GM18861 (cell line): ENCODE measurements at regions not wholly inside any gene's neighbourhood (a gene's known extent, or its start where the extent isn't known, plus 50 kb on each side); places are given as distances from the start of the nearest gene placed in this dataset.
"Not testable (repeated sequence)": the region's sequence is repeated elsewhere in the genome, so short reads cannot be mapped to it uniquely, and the experiment has no call there.

Source experiments
- ATAC-seq: cut with Tn5 transposase; IDR thresholded peaks from one replicate; pipeline ENCODE4 v1.9.1; 2021; ENCODE audit not compliant: unreplicated experiment

- no peak for ATAC-seq
These were observed 445.5 kb upstream of the MKI67 start for GRCh38 chr10:128571745-128572144.

GRCh38 chr10:128572696-128573095 lies 446.5 kb upstream of the MKI67 start:
- no peak for ATAC-seq

- ATAC-seq = no peak
These were observed 447.1 kb upstream of the MKI67 start for GRCh38 chr10:128573281-128573845.

GRCh38 chr10:128573986-128574385 lies 447.8 kb upstream of the MKI67 start:
- ATAC-seq = no peak

- no peak for ATAC-seq
These were observed 448.5 kb upstream of the MKI67 start for GRCh38 chr10:128574581-128575210.

- ATAC-seq = no peak
These were observed 449.5 kb upstream of the MKI67 start for GRCh38 chr10:128575761-128576160.

GRCh38 chr10:128576336-128576735 lies 450.1 kb upstream of the MKI67 start:
- ATAC-seq = no peak

GRCh38 chr10:128576943-128577670 lies 450.9 kb upstream of the MKI67 start:
- no peak for ATAC-seq

- ATAC-seq = no peak
These were observed 451.9 kb upstream of the MKI67 start for GRCh38 chr10:128577958-128578750.

GRCh38 chr10:128578766-128579165 lies 452.5 kb upstream of the MKI67 start:
- ATAC-seq = no peak

GRCh38 chr10:128579280-128579865 lies 453.1 kb upstream of the MKI67 start:
- ATAC-seq = no peak

GRCh38 chr10:128579901-128580300 lies 453.7 kb upstream of the MKI67 start:
- no peak for ATAC-seq

GRCh38 chr10:128583125-128583524 lies 456.9 kb upstream of the MKI67 start:
- ATAC-seq = not testable (repeated sequence)

GRCh38 chr10:128586599-128586998 lies 460.4 kb upstream of the MKI67 start:
- ATAC-seq = not testable (repeated sequence)

- ATAC-seq = no peak
These were observed 461.5 kb upstream of the MKI67 start for GRCh38 chr10:128587689-128588088.

GRCh38 chr10:128588402-128588801 lies 462.2 kb upstream of the MKI67 start:
- ATAC-seq = no peak

- no peak for ATAC-seq
These were observed 468.5 kb upstream of the MKI67 start for GRCh38 chr10:128594688-128595087.

GRCh38 chr10:128596906-128597305 lies 470.7 kb upstream of the MKI67 start:
- ATAC-seq = no peak

- ATAC-seq = no peak
These were observed 472.8 kb upstream of the MKI67 start for GRCh38 chr10:128599030-128599429.

- no peak for ATAC-seq
These were observed 473.3 kb upstream of the MKI67 start for GRCh38 chr10:128599538-128599937.

GRCh38 chr10:128602183-128602582 lies 476.0 kb upstream of the MKI67 start:
- ATAC-seq = no peak
